ENCODE measurements at regions not wholly inside any gene's neighbourhood (a gene's known extent, or its start where the extent isn't known, plus 50 kb on each side); places are given as distances from the start of the nearest gene placed in this dataset.

DNA sequence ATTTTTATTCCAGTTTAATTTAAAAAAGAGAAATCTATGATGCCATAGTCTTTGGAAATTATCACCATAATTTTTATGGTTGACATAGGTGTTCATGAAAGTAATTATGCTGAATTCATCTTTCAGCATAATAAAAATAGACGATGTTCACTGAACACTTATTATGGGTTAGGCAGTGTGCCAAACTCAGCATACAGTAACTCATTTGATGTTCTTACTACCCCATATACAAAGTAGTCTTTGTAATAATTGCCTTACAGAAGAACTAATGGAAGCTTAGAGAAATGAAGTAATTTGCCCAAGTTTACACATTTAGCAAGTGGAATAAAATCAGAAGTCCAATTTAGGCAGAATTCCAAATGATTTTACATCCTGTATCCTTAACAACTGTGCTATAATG, 852.2 kb upstream of the GOT2 start:
- TF ChIP-seq, protein P1, sequence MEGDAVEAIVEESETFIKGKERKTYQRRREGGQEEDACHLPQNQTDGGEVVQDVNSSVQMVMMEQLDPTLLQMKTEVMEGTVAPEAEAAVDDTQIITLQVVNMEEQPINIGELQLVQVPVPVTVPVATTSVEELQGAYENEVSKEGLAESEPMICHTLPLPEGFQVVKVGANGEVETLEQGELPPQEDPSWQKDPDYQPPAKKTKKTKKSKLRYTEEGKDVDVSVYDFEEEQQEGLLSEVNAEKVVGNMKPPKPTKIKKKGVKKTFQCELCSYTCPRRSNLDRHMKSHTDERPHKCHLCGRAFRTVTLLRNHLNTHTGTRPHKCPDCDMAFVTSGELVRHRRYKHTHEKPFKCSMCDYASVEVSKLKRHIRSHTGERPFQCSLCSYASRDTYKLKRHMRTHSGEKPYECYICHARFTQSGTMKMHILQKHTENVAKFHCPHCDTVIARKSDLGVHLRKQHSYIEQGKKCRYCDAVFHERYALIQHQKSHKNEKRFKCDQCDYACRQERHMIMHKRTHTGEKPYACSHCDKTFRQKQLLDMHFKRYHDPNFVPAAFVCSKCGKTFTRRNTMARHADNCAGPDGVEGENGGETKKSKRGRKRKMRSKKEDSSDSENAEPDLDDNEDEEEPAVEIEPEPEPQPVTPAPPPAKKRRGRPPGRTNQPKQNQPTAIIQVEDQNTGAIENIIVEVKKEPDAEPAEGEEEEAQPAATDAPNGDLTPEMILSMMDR (IDR thresholded peaks at IDR 0.05; ENCODE audit: insufficient read depth, low read length, poor library complexity, severe bottlenecking): no peak
- Histone ChIP-seq H3K36me3 (ENCODE audit: control insufficient read depth, insufficient read depth, low read length) (no peaks in the 10 kb centered on the region), H3K4me3 (replicated peaks; ENCODE audit: low read depth, low read length) (no peak overlapping the region), H3K27me3 (replicated peaks; ENCODE audit: control insufficient read depth, insufficient read depth, low read length) (no peaks in the 10 kb centered on the region)
- no peak for DNase-seq (ENCODE audit: extremely low read depth, insufficient read length)

DNA sequence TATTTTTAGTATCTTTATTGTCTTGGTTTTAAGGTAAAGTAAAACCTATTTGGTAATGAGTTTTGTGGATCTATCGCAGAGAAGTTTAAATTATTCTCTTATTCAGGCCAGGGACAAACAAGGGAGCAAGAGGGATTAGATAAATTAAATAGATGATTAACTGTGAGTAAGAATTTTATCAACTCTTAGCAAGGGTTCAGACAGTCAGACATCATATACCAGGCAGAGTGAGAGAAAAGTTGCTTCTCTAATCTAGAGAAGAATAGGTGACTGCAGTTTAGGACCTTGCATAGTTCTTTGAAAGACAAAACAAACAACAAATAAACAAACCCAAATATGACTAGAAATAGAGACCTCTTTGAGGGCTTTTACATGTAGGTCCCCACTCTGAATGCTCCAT, 840.2 kb upstream of the GOT2 start:
- Histone ChIP-seq H3K36me3 (ENCODE audit: control insufficient read depth, insufficient read depth, low read length) (no peaks in the 10 kb centered on the region), H3K27me3 (replicated peaks; ENCODE audit: control insufficient read depth, insufficient read depth, low read length) (no peaks in the 10 kb centered on the region), H3K4me3 (replicated peaks; ENCODE audit: low read depth, low read length) (no peak overlapping the region)
- no peak for DNase-seq (ENCODE audit: extremely low read depth, insufficient read length)
- TF ChIP-seq, protein P1 (IDR thresholded peaks at IDR 0.05; ENCODE audit: insufficient read depth, low read length, poor library complexity, severe bottlenecking): no peak

DNA sequence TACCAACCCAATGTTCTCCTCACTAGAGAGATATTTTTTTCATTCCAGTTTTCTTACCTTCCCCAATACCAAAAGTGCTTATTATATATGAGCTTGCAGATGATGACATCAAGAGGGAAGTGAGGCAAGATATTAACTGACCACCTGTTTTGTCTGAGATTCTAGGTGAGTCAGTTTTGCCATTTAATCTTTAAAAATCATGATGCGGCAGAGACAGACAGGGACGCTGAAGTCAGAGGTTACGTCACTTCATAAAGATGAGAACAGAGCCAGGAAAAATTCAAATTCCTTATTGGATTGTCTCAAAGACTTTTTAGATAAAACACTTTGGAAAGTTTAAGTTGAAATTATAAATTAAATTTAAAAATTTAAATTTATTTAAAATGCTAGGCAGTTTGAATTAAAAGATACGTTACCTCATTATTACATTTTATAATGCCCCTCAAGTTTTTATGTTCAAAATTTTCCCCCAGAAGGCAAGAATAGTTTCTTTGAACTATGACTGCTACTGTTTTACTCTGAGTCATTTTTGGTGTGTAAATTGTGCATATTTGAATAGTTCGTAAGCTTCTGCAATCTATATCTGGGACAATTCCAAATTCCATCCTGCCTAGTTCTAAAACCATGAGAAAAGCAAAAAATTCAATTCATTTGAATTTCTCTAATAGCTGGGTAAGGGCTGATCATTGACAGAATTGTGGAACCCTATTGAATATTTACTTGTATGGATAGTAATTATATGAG, 839.6 kb upstream of the GOT2 start:
- H3K36me3 ChIP-seq (ENCODE audit: control insufficient read depth, insufficient read depth, low read length): no peaks in the 10 kb centered on the region
- no peak for DNase-seq (ENCODE audit: extremely low read depth, insufficient read length)
- TF ChIP-seq, protein P1 (IDR thresholded peaks at IDR 0.05; ENCODE audit: insufficient read depth, low read length, poor library complexity, severe bottlenecking): no peak
- no peak overlapping the region for H3K4me3 ChIP-seq (replicated peaks; ENCODE audit: low read depth, low read length)
- H3K27me3 ChIP-seq (replicated peaks; ENCODE audit: control insufficient read depth, insufficient read depth, low read length): no peaks in the 10 kb centered on the region

DNA sequence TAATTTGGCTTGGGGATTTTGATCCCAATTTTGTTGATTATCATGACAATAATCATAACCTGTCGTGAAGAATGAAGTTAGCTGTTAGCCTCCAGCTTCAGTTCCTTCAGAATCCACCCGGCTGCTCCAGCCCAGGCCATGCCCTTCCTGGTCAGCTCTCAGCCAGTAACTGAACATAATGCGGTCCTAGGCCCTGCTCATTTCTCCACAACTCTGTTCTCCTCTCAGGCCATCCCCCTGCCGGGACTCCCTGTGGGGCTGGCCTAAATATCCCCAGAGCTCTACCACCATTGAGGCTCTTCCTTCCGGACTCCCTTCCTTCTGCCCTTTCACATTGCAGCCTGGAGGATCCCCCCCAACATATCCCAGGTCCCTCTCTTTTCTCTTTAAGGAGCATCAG, 833.4 kb upstream of the GOT2 start:
- Histone ChIP-seq H3K4me3 (replicated peaks; ENCODE audit: low read depth, low read length) (no peak overlapping the region), H3K27me3 (replicated peaks; ENCODE audit: control insufficient read depth, insufficient read depth, low read length) (no peaks in the 10 kb centered on the region), H3K36me3 (ENCODE audit: control insufficient read depth, insufficient read depth, low read length) (no peaks in the 10 kb centered on the region)
- DNase-seq (ENCODE audit: extremely low read depth, insufficient read length): no peak
- TF ChIP-seq, protein P1 (IDR thresholded peaks at IDR 0.05; ENCODE audit: insufficient read depth, low read length, poor library complexity, severe bottlenecking): no peak

DNA sequence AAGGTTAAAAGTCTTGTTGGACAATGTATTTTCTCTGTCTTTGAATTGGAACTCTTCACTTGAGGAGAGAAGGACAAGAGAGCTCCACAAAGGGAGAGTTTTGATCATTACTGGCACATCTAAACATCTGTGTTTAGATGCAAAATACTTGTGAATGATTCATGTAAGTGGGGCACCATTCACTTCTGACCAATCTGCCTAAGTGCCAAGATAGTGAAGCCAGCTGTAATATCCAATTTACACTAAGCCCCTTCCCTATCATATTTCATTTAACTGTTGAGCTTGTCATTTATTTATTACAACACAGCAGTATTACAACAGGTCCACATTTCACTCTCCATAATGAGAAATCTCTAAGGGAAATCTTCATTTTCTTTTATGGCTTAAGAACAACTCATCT, 832.3 kb upstream of the GOT2 start:
- H3K4me3 ChIP-seq (replicated peaks; ENCODE audit: low read depth, low read length): no peak overlapping the region
- no peaks in the 10 kb centered on the region for H3K27me3 ChIP-seq (replicated peaks; ENCODE audit: control insufficient read depth, insufficient read depth, low read length)
- no peaks in the 10 kb centered on the region for H3K36me3 ChIP-seq (ENCODE audit: control insufficient read depth, insufficient read depth, low read length)
- TF ChIP-seq, protein P1 (IDR thresholded peaks at IDR 0.05; ENCODE audit: insufficient read depth, low read length, poor library complexity, severe bottlenecking): no peak
- no peak for DNase-seq (ENCODE audit: extremely low read depth, insufficient read length)

DNA sequence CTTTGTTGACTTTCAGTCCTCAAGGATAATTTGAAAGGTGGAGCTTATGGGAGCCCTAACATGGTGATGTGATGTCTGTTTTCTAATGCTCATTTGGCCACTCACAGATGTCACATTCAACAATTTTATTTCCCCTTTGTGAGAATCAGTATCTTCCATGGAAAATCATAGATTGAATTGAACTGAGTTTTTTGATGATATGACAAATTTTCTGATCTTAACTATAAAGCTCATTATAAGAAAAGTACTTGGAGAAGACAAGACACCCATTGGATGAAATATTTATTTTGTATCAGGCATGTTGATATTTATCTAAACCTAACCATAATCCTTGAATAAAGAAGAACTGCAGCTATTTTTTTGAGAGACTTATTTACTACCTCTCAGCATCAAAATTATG, 824.6 kb upstream of the GOT2 start:
- no peaks in the 10 kb centered on the region for H3K27me3 ChIP-seq (replicated peaks; ENCODE audit: control insufficient read depth, insufficient read depth, low read length)
- no peak overlapping the region for H3K4me3 ChIP-seq (replicated peaks; ENCODE audit: low read depth, low read length)
- H3K36me3 ChIP-seq (ENCODE audit: control insufficient read depth, insufficient read depth, low read length): no peaks in the 10 kb centered on the region
- TF ChIP-seq, protein P1 (IDR thresholded peaks at IDR 0.05; ENCODE audit: insufficient read depth, low read length, poor library complexity, severe bottlenecking): no peak
- no peak for DNase-seq (ENCODE audit: extremely low read depth, insufficient read length)

Measured in GM06990 (cell line).